ENCODE measurements at regions not wholly inside any gene's neighbourhood (a gene's known extent, or its start where the extent isn't known, plus 50 kb on each side); places are given as distances from the start of the nearest gene placed in this dataset.

DNA sequence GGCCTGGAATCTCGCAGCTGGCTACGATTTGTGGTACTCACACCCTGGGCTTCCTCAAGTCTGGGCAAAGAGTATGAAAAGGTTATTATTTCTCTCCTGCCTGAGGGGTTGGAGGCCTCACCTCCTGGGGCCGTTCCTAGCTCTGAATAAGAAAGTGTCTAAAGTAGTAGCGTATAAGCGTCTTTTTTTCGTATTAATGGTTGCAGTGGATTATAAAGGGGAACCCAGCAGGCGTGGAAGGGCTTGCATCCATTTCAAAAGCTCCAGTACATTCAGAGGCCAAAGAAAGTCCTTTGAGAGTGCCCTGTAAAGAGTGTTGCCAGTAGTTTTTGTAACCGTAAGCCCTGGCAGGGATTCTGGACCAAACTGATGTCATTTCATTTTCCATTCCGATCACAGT lies 72.2 kb upstream of the MPHOSPH6 start:
- no peaks in the 10 kb centered on the region for H3K23me2 ChIP-seq (ENCODE audit: low read depth, low read length)
- H3K9ac ChIP-seq (replicated peaks in 1 of 4; ENCODE audit: extremely low read depth in 1 of 4, low read depth in 3 of 4, low read length in 3 of 4) = no peak overlapping the region
- H3K79me2 ChIP-seq (ENCODE audit: control insufficient read depth in 1 of 2, insufficient read depth in 2 of 2, low read length in 2 of 2) = no peaks in the 10 kb centered on the region
- H3K23ac ChIP-seq (ENCODE audit: insufficient read length) = no peak overlapping the region
- no peak overlapping the region for H4K91ac ChIP-seq (replicated peaks; ENCODE audit: insufficient read length, low read length)
- no peak for FAIRE-seq
- no peak overlapping the region for H3K18ac ChIP-seq (ENCODE audit: extremely low read depth, low read length)
- H2BK15ac ChIP-seq (ENCODE audit: low read length) = no peak overlapping the region
- H4K8ac ChIP-seq (ENCODE audit: extremely low read depth, insufficient read depth, low read length) = no peak overlapping the region
- H2BK120ac ChIP-seq (replicated peaks; ENCODE audit: low read depth, low read length) = no peak overlapping the region
- no peak overlapping the region for H2AFZ ChIP-seq (ENCODE audit: low read length)
- ChIA-PET POLR2A (ENCODE audit: partially characterized antibody) (no interaction called here), CTCF (ENCODE audit: partially characterized antibody) (interaction anchor here (0.6 to 2.6 kb wide), 9 partner anchors 10 to 352 kb away, joined by 3 to 14 read pairs (median 3); no protein-coding TSS in a partner anchor)
- H3K27me3 ChIP-seq (replicated peaks in 1 of 4; ENCODE audit: control insufficient read depth in 3 of 4, extremely low read depth in 1 of 4, insufficient read depth in 3 of 4, low read length in 3 of 4) = no peaks in the 10 kb centered on the region
- H4K20me1 ChIP-seq (replicated peaks in 1 of 2; ENCODE audit: control insufficient read depth in 1 of 2, insufficient read depth in 2 of 2, low read length in 2 of 2) = no peaks in the 10 kb centered on the region
- H2BK20ac ChIP-seq (ENCODE audit: low read length) = no peak overlapping the region
- no peaks in the 10 kb centered on the region for H3K9me3 ChIP-seq (ENCODE audit: insufficient read depth in 2 of 2, low read depth in 1 of 2, low read length in 1 of 2)
- H2BK5ac ChIP-seq (ENCODE audit: low read depth, low read length) = no peak overlapping the region
- H3K56ac ChIP-seq (replicated peaks; ENCODE audit: insufficient read length, low read depth, low read length) = no peak overlapping the region
- H2BK12ac ChIP-seq (ENCODE audit: low read depth, low read length) = no peak overlapping the region
- no peaks in the 10 kb centered on the region for H3K79me1 ChIP-seq (ENCODE audit: low read depth, low read length)
- no peak overlapping the region for H3K4me2 ChIP-seq (ENCODE audit: insufficient read depth in 1 of 2, low read depth in 2 of 2, low read length in 2 of 2)
- H3K14ac ChIP-seq (ENCODE audit: insufficient read length) = no peak overlapping the region
- 84% methylated on average over 9 of the region's 9 CpGs; no CpG with 5 or more reads in 1 of the 2 experiments for WGBS, 2 experiments (ENCODE audit: extremely low coverage in 1 of 2, insufficient coverage in 1 of 2, insufficient read length in 1 of 2, insufficient replicate concordance in 2 of 2, low coverage in 1 of 2, low lambda C conversion rate in 2 of 2, missing lambda C conversion rate in 1 of 2)
- peaks cover 0 to 2% (median 0%) of the 10 kb centered on the region in 4 experiments; a peak in 1 of 7 replicates for H3K4me1 ChIP-seq (replicated peaks in 1 of 4; ENCODE audit: control insufficient read depth in 3 of 4, insufficient read depth in 4 of 4, low read length in 3 of 4)
- no peak overlapping the region for H4K5ac ChIP-seq (ENCODE audit: insufficient read length, low read depth, low read length)
- no peak overlapping the region for H3K4me3 ChIP-seq (ENCODE audit: extremely low read depth in 1 of 4, insufficient read depth in 2 of 4, low read depth in 3 of 4, low read length in 4 of 4)
- H3K27ac ChIP-seq (ENCODE audit: low read depth, low read length) = no peak overlapping the region
- no peak overlapping the region for H2AK5ac ChIP-seq (ENCODE audit: low read depth, low read length)
- no peak for DNase-seq (ENCODE audit: low read depth in 1 of 2, low spot score in 2 of 2)
- H3K4ac ChIP-seq (replicated peaks; ENCODE audit: insufficient read length, low read depth, low read length) = no peak overlapping the region
- H3K36me3 ChIP-seq (ENCODE audit: control insufficient read depth in 2 of 4, insufficient read depth in 4 of 4, low read length in 3 of 4) = no peaks in the 10 kb centered on the region
- TF ChIP-seq, protein P1, sequence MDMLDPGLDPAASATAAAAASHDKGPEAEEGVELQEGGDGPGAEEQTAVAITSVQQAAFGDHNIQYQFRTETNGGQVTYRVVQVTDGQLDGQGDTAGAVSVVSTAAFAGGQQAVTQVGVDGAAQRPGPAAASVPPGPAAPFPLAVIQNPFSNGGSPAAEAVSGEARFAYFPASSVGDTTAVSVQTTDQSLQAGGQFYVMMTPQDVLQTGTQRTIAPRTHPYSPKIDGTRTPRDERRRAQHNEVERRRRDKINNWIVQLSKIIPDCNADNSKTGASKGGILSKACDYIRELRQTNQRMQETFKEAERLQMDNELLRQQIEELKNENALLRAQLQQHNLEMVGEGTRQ (IDR thresholded peaks at IDR 0.05; ENCODE audit: low read length) = no peak
- TF ChIP-seq EZH2 (IDR thresholded peaks at IDR 0.05; ENCODE audit: low read depth, low read length, severe bottlenecking) (no peak), TAF7 (optimal IDR thresholded peaks at IDR 0.05; ENCODE audit: borderline replicate concordance, low read depth, low read length) (no peak), KDM1A (IDR thresholded peaks at IDR 0.05; ENCODE audit: borderline replicate concordance, low read length) (no peak), TBP (IDR thresholded peaks at IDR 0.05; ENCODE audit: low read depth, low read length) (no peak), GABPA (IDR thresholded peaks at IDR 0.05; ENCODE audit: borderline replicate concordance, insufficient read depth, low read length) (no peak), SP1 (IDR thresholded peaks at IDR 0.05; ENCODE audit: low read depth, low read length) (no peak), EP300 (IDR thresholded peaks at IDR 0.05; ENCODE audit: borderline replicate concordance in 1 of 2, low read depth in 2 of 2, low read length in 2 of 2) (no peak), RBBP5 (IDR thresholded peaks at IDR 0.05; ENCODE audit: borderline replicate concordance, low read depth, low read length) (no peak), TCF12 (IDR thresholded peaks at IDR 0.05; ENCODE audit: low read depth, low read length) (no peak)
- TF ChIP-seq, protein P2, sequence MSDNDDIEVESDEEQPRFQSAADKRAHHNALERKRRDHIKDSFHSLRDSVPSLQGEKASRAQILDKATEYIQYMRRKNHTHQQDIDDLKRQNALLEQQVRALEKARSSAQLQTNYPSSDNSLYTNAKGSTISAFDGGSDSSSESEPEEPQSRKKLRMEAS (IDR thresholded peaks at IDR 0.05) = no peak

All from H1 (cell line).